Caco-2 (cell line): ENCODE measurements at regions not wholly inside any gene's neighbourhood (a gene's known extent, or its start where the extent isn't known, plus 50 kb on each side); places are given as distances from the start of the nearest gene placed in this dataset.

Experiments used
- BruUV-seq: library from RNA; stranded (reverse); fragments of 400-500 nt; replicated peaks from 2 replicates; lab custom pipeline; 2021; lab: Mats Ljungman, UMichigan
- CTCF ChIA-PET: fragments of 300-600 bp; sonication (Branson Sonifier 250); formaldehyde crosslinking; loops from one replicate; lab custom pipeline; 2022; ENCODE audit warnings: antibody characterized with exemption; lab: Charles Lee
- POLR2A ChIA-PET: fragments of 300-600 bp; sonication (Branson Sonifier 250); formaldehyde crosslinking; loops from one replicate; lab custom pipeline; 2022; ENCODE audit warnings: antibody characterized with exemption; lab: Charles Lee
- DNase-seq, 2 experiments: peaks; one replicate each; pipeline versions ENCODE4 v3.0.0 to v3.0.0-alpha.2; 2020 to 2022
- H3K27me3 ChIP-seq: replicated peaks from 2 replicates; pipeline ENCODE4 v1.6.0; 2011; ENCODE audit warnings: low read length; ENCODE audit not compliant: control insufficient read depth, insufficient read depth
- H3K36me3 ChIP-seq: 2 replicates; pipeline ENCODE4 v1.5.1; 2011; ENCODE audit warnings: low read length; ENCODE audit not compliant: control insufficient read depth, insufficient read depth
- H3K4me1 ChIP-seq: fragments of 250-450 bp; sonication (Bioruptor Pico); 2 replicates; pipeline ENCODE4 v1.5.1; 2020; ENCODE audit warnings: mild to moderate bottlenecking
- H3K4me3 ChIP-seq: 2 replicates; pipeline ENCODE4 v1.5.1; 2011; ENCODE audit warnings: low read depth, mild to moderate bottlenecking, control low read depth, low read length
- H3K9me3 ChIP-seq: fragments of 250-450 bp; sonication (Bioruptor Pico); 2 replicates; pipeline ENCODE4 v1.5.1; 2020; ENCODE audit warnings: mild to moderate bottlenecking, moderate library complexity
- H3K27ac Mint-ChIP-seq: one replicate; pipeline ENCODE4 v1.8.0; 2022; ENCODE audit warnings: mixed read lengths; ENCODE audit not compliant: unreplicated experiment
- H3K27me3 Mint-ChIP-seq: one replicate; pipeline ENCODE4 v1.8.0; 2022; ENCODE audit warnings: mixed read lengths; ENCODE audit not compliant: insufficient read depth, unreplicated experiment
- H3K36me3 Mint-ChIP-seq: one replicate; pipeline ENCODE4 v1.8.0; 2022; ENCODE audit warnings: mild to moderate bottlenecking, mixed read lengths; ENCODE audit not compliant: insufficient read depth, unreplicated experiment
- H3K4me1 Mint-ChIP-seq: one replicate; pipeline ENCODE4 v1.8.0; 2022; ENCODE audit warnings: low read depth, mixed read lengths; ENCODE audit not compliant: unreplicated experiment
- H3K4me3 Mint-ChIP-seq: one replicate; pipeline ENCODE4 v1.8.0; 2022; ENCODE audit warnings: mild to moderate bottlenecking, moderate library complexity, mixed read lengths; ENCODE audit not compliant: unreplicated experiment
- H3K9me3 Mint-ChIP-seq: one replicate; pipeline ENCODE4 v1.8.0; 2022; ENCODE audit warnings: mixed read lengths; ENCODE audit not compliant: unreplicated experiment
- CTCF ChIP-seq, 2 experiments: fragments of 200-600 bp in 1 of 2; IDR thresholded peaks; 1 replicate in 1 of 2; 2 replicates in 1 of 2; pipeline versions ENCODE4 v1.5.1 to v1.8.0; 2011 to 2022; ENCODE audit warnings: antibody characterized with exemption in 1 of 2, control low read depth in 1 of 2, inconsistent platforms in 1 of 2, low read depth in 1 of 2, low read length in 1 of 2, mild to moderate bottlenecking in 1 of 2, moderate library complexity in 1 of 2; ENCODE audit not compliant: insufficient read depth in 1 of 2, severe bottlenecking in 1 of 2, unreplicated experiment in 1 of 2
- intact Hi-C: fragments of 100-400 bp; cut with micrococcal nuclease; formaldehyde crosslinking; loops from one replicate; pipeline ENCODE4 v1.10.0; 2022; ENCODE audit not compliant: unreplicated experiment

- no peak for TF ChIP-seq CTCF (IDR thresholded peaks at IDR 0.05; ENCODE audit: insufficient read depth in 1 of 2, low read depth in 1 of 2, low read length in 1 of 2, severe bottlenecking in 1 of 2, unreplicated experiment in 1 of 2)
- DNase-seq, result no peak
- Histone ChIP-seq H3K9me3 (no peaks in the 10 kb centered on the region), H3K4me3 (no peak overlapping the region), H3K4me1 (no peaks in the 10 kb centered on the region), H3K27me3 (no peaks in the 10 kb centered on the region), H3K36me3 (no peaks in the 10 kb centered on the region)
- Mint-ChIP-seq H3K27ac (no peak overlapping the region), H3K27me3 (no peaks in the 10 kb centered on the region), H3K9me3 (no peaks in the 10 kb centered on the region), H3K4me3 (no peak overlapping the region), H3K36me3 (no peaks in the 10 kb centered on the region), H3K4me1 (no peaks in the 10 kb centered on the region)
- BruUV-seq, result no TSS peak
- ChIA-PET POLR2A (no interaction called here), CTCF (no interaction called here)
- intact Hi-C loops, result no loop called here
These were observed 302.6 kb downstream of the FOXG1 start for GRCh38 chr14:29069228-29069627.

DNA sequence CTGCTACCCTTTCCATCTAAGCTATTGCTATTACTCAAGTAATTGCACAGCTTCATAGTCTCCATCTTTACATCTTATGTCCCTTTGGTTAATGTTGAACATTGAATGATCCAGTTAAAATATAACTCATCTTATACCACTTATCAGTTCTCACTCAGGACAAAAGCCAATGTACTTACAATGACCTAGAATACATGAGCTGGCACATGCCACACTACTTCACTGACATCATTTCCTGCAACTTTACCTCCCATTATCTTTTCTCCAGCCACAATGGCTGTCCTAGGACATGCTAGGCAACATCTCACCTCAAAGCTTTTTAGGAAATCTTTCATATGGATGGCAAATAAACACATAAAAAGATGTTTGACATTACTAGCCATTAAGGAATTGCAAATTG is 309.2 kb downstream of the FOXG1 start:
- ChIA-PET CTCF (no interaction called here), POLR2A (no interaction called here)
- Histone ChIP-seq H3K4me1 (no peaks in the 10 kb centered on the region), H3K4me3 (no peak overlapping the region), H3K36me3 (no peaks in the 10 kb centered on the region), H3K27me3 (no peaks in the 10 kb centered on the region), H3K9me3 (no peaks in the 10 kb centered on the region)
- no peak for TF ChIP-seq CTCF (IDR thresholded peaks at IDR 0.05; ENCODE audit: insufficient read depth in 1 of 2, low read depth in 1 of 2, low read length in 1 of 2, severe bottlenecking in 1 of 2, unreplicated experiment in 1 of 2)
- H3K4me1 Mint-ChIP-seq, result no peaks in the 10 kb centered on the region
- intact Hi-C loops, result no loop called here
- no peak overlapping the region for H3K27ac Mint-ChIP-seq
- no TSS peak for BruUV-seq
- H3K4me3 Mint-ChIP-seq, result no peak overlapping the region
- no peaks in the 10 kb centered on the region for H3K27me3 Mint-ChIP-seq
- H3K36me3 Mint-ChIP-seq, result no peaks in the 10 kb centered on the region
- H3K9me3 Mint-ChIP-seq, result no peaks in the 10 kb centered on the region
- no peak for DNase-seq

- no TSS peak for BruUV-seq
- no peak for DNase-seq
- H3K27ac Mint-ChIP-seq, result no peak overlapping the region
- H3K9me3 ChIP-seq, result no peaks in the 10 kb centered on the region
- H3K36me3 Mint-ChIP-seq, result no peaks in the 10 kb centered on the region
- H3K36me3 ChIP-seq, result no peaks in the 10 kb centered on the region
- TF ChIP-seq CTCF (IDR thresholded peaks at IDR 0.05; ENCODE audit: insufficient read depth in 1 of 2, low read depth in 1 of 2, low read length in 1 of 2, severe bottlenecking in 1 of 2, unreplicated experiment in 1 of 2), result no peak
- ChIA-PET CTCF (no interaction called here), POLR2A (no interaction called here)
- H3K4me1 ChIP-seq, result no peaks in the 10 kb centered on the region
- no peaks in the 10 kb centered on the region for H3K9me3 Mint-ChIP-seq
- H3K4me3 Mint-ChIP-seq, result no peak overlapping the region
- no peaks in the 10 kb centered on the region for H3K4me1 Mint-ChIP-seq
- no peak overlapping the region for H3K4me3 ChIP-seq
- intact Hi-C loops, result no loop called here
- H3K27me3 ChIP-seq, result no peaks in the 10 kb centered on the region
- H3K27me3 Mint-ChIP-seq, result no peaks in the 10 kb centered on the region
These were observed 311.3 kb downstream of the FOXG1 start for GRCh38 chr14:29077916-29078315.
